Fibroblast of villous mesenchyme (primary cell): ENCODE measurements at regions not wholly inside any gene's neighbourhood (a gene's known extent, or its start where the extent isn't known, plus 50 kb on each side); places are given as distances from the start of the nearest gene placed in this dataset.

Source experiments
- DNase-seq: peaks from one replicate; pipeline ENCODE4 v3.0.0-alpha.2; 2010; ENCODE audit warnings: low read depth
- H3K4me3 ChIP-seq: 2 replicates; pipeline ENCODE4 v1.5.1; 2011; ENCODE audit warnings: low read depth, mild to moderate bottlenecking, low read length
- TF ChIP-seq, protein P1 (sequence below): IDR thresholded peaks from 2 replicates; pipeline ENCODE4 v1.5.1; 2012; ENCODE audit warnings: low read depth, mild to moderate bottlenecking, low read length; ENCODE audit not compliant: insufficient read depth

DNA sequence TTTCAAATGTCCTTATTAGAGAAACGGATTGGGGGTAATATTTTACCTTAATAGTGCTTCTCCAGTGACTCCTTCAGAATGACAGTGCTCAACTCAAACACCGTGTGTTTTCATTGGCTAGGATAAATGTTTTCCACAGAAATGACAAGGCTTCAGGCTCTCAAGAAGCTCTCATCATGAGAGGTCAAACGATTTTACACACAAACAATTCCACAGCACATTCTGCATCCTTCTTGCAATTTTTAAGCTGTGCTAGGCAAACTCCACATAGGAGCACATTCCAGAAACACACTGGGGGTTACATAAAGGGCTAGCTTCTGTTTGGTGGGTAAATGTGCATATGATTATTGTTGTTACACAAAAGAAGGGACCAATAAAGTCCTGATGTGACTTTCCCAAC, 75.5 kb upstream of the IPO9 start:
- DNase-seq: peak; percentile 76
- TF ChIP-seq, protein P1, sequence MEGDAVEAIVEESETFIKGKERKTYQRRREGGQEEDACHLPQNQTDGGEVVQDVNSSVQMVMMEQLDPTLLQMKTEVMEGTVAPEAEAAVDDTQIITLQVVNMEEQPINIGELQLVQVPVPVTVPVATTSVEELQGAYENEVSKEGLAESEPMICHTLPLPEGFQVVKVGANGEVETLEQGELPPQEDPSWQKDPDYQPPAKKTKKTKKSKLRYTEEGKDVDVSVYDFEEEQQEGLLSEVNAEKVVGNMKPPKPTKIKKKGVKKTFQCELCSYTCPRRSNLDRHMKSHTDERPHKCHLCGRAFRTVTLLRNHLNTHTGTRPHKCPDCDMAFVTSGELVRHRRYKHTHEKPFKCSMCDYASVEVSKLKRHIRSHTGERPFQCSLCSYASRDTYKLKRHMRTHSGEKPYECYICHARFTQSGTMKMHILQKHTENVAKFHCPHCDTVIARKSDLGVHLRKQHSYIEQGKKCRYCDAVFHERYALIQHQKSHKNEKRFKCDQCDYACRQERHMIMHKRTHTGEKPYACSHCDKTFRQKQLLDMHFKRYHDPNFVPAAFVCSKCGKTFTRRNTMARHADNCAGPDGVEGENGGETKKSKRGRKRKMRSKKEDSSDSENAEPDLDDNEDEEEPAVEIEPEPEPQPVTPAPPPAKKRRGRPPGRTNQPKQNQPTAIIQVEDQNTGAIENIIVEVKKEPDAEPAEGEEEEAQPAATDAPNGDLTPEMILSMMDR: no peak
- no peak overlapping the region for H3K4me3 ChIP-seq

DNA sequence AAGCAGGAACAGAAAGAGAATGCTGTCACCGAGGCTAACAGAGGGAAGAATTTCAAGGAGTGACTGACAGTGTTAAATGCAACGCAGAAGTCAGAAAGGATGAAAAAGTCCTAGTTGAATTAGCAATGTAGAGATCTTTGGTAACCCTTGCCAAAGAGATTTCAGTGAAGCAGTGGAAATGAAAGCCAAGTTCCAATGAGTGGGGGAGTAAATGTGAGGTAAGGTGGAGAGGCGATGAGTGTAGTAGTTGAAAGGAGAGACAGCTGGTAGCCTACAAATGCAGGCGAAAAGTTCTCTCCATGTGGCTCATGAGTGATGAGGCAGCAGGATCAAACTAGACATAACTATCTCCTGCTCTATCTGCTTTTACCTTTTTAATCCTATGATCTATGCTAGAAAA, 74.6 kb upstream of the IPO9 start:
- no peak overlapping the region for H3K4me3 ChIP-seq
- TF ChIP-seq, protein P1: no peak
- no peak for DNase-seq

DNA sequence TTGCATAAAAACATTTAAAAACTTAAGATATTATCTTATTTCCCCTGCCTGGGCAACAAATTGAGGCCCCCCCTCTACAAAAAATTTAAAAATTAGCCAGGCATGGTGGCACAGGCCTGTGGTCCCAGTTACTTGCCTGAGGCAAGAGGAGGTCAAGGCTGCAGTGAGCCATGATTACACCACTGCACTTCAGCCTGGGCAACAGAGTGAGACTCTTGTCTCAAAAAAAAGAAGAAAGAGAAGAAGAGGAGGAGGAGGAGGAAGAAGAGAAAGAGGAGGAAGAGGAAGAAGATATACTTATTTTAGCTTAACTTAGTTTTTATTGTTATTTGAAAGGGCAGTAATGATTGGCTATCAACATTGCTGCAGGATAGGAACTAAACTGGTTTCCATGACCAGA, 73.8 kb upstream of the IPO9 start:
- H3K4me3 ChIP-seq: no peak overlapping the region
- no peak for DNase-seq
- TF ChIP-seq, protein P1: no peak

DNA sequence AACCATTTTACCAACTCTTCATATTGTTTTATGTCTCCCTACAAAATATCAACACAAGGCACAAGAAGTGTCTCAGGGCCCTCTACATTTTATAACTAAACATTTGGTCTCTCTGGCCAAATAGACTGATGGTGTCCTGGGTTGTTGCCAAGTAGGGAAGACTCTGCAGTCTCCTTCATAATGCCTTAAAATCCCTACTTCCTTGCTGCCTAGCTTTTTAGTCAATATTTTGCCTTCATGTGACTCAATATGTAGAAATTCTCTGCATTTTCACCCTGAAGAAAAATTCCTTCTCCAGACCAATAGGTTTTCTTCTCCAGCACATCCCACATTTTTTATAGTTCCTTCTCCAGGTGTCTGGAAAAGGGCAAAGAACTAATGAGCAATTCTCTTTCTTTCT, 72.6 kb upstream of the IPO9 start:
- H3K4me3 ChIP-seq: no peak overlapping the region
- TF ChIP-seq, protein P1: no peak
- DNase-seq: peak; percentile 79

DNA sequence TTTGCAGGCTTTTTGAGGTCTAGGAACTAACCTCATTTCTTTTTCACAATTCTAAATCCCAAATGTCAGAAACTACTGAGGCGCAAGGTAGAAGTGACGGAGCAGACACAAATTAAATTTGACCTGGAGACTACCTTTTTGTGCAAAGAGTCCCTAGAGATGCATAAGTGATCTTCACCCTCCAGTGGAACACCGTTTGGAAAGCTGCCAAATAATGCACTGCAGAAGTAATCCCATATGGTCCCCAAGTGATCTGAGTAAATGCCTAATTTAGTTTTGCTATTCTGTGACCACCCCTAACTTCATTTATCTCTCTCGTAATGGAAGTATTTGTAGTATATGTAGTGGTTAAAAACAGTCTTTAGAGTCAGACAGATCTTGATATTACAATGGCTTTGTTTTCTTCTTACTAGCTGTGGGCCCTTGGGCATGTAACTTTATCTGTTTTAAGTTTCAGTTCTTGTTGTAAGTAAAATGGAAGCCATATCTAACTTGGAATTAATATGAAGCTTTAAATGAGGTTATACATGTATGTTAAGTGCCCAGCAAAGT, 70.4 kb upstream of the IPO9 start:
- no peak overlapping the region for H3K4me3 ChIP-seq
- no peak for DNase-seq
- TF ChIP-seq, protein P1: no peak

DNA sequence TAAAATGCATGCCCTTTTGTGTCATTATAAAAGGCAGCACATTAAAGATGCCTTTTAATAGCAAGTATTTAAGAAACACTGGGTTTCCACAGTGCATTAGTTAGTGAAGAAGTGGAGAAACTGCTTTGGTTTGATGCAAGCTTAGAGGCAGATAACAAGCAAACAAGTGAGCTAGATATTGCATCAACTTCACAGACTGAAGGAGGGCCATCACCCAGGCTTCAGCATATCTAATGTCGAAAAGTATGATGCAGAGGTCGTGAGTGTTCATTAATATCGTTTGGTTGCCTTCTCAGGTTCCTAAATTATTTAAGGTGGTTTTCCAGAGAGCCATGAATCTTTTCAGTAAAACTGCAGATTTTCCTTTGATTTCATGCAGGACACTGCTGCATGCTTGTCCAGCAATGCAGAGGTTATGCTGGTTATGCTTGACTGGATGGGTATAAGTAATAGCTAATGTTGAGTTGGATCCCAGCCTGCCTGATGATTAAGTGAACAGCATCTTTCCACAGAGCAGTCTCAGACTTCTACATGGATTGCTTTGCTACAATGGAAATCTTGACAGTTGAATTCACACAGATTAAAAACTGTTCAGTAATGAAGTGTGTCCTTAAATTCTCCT, 69.7 kb upstream of the IPO9 start:
- TF ChIP-seq, protein P1: no peak
- DNase-seq: peak; percentile 49
- no peak overlapping the region for H3K4me3 ChIP-seq

DNA sequence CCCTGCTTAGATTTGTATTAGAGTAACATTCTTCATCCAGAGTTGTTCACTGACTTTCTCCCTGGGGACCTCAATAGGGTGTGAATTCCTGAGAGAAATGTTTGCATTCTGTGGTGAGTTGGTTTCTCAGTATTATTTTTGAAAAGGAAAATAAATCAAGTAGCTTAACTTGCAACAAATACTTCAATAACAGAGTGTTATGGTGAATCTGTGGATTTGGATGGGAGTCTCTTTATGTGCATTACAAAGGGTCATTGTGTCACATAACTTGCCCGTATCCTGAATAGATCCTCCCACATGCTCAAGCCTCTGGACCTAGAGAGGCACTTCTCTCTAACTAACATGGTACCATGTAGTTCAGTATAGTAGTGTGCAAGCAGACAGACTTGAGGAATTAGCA, 68.4 kb upstream of the IPO9 start:
- DNase-seq: peak; percentile 74

More for the DNA sequence above, 68.4 kb upstream of the IPO9 start:
- no peak overlapping the region for H3K4me3 ChIP-seq
- TF ChIP-seq, protein P1: no peak
